ENCODE measurements at regions not wholly inside any gene's neighbourhood (a gene's known extent, or its start where the extent isn't known, plus 50 kb on each side); places are given as distances from the start of the nearest gene placed in this dataset.

- no peak for TF ChIP-seq TCF12 (IDR thresholded peaks at IDR 0.05; ENCODE audit: low read depth)
- TF ChIP-seq MAX (IDR thresholded peaks at IDR 0.05), result no peak
- no peak for TF ChIP-seq EGR1 (IDR thresholded peaks at IDR 0.05)
- no peak for TF ChIP-seq EP300 (IDR thresholded peaks at IDR 0.05; ENCODE audit: borderline replicate concordance)
- no peak for TF ChIP-seq YY1 (IDR thresholded peaks at IDR 0.05; ENCODE audit: low read depth)
- TF ChIP-seq CEBPB (IDR thresholded peaks at IDR 0.05), result no peak
- no peak for TF ChIP-seq TEAD4 (IDR thresholded peaks at IDR 0.05)
- no peak for TF ChIP-seq ZBTB7A (IDR thresholded peaks at IDR 0.05; ENCODE audit: low read depth)
- TF ChIP-seq, protein P1, sequence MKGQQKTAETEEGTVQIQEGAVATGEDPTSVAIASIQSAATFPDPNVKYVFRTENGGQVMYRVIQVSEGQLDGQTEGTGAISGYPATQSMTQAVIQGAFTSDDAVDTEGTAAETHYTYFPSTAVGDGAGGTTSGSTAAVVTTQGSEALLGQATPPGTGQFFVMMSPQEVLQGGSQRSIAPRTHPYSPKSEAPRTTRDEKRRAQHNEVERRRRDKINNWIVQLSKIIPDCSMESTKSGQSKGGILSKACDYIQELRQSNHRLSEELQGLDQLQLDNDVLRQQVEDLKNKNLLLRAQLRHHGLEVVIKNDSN (IDR thresholded peaks at IDR 0.05), result no peak
- no peak for TF ChIP-seq TAF1 (IDR thresholded peaks at IDR 0.05; ENCODE audit: low read depth)
- TF ChIP-seq, protein P2, sequence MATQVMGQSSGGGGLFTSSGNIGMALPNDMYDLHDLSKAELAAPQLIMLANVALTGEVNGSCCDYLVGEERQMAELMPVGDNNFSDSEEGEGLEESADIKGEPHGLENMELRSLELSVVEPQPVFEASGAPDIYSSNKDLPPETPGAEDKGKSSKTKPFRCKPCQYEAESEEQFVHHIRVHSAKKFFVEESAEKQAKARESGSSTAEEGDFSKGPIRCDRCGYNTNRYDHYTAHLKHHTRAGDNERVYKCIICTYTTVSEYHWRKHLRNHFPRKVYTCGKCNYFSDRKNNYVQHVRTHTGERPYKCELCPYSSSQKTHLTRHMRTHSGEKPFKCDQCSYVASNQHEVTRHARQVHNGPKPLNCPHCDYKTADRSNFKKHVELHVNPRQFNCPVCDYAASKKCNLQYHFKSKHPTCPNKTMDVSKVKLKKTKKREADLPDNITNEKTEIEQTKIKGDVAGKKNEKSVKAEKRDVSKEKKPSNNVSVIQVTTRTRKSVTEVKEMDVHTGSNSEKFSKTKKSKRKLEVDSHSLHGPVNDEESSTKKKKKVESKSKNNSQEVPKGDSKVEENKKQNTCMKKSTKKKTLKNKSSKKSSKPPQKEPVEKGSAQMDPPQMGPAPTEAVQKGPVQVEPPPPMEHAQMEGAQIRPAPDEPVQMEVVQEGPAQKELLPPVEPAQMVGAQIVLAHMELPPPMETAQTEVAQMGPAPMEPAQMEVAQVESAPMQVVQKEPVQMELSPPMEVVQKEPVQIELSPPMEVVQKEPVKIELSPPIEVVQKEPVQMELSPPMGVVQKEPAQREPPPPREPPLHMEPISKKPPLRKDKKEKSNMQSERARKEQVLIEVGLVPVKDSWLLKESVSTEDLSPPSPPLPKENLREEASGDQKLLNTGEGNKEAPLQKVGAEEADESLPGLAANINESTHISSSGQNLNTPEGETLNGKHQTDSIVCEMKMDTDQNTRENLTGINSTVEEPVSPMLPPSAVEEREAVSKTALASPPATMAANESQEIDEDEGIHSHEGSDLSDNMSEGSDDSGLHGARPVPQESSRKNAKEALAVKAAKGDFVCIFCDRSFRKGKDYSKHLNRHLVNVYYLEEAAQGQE (IDR thresholded peaks at IDR 0.05; ENCODE audit: low read depth), result no peak
- TF ChIP-seq FOXM1 (IDR thresholded peaks at IDR 0.05; ENCODE audit: borderline replicate concordance, low read depth), result no peak
- TF ChIP-seq RAD21 (IDR thresholded peaks at IDR 0.05; ENCODE audit: low read depth), result no peak
- no peak for TF ChIP-seq NFIC (IDR thresholded peaks at IDR 0.05)
- TF ChIP-seq CREB1 (IDR thresholded peaks at IDR 0.05; ENCODE audit: low read depth), result no peak
These were observed 74.5 kb upstream of the MAP1B start for GRCh38 chr5:72032788-72033187.

DNA sequence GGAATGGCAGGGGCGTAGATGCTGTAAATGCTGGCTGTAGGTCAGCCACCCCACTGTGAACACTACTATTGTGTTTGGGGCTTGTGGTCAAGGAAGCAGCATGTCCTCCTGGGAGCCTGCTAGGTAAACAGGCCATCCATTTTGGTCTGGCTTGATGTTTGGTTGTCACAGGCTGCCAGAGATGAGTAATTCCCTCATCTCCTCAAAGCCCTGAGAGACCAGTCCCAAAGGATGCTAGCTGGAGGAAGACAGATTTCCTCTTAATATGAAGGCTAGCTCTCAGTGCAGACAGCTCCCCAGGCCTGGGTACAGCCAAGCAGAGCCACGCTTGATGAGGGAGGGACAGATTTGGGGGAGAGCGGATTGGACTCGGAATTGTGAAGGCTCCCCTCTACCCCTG is 72.5 kb upstream of the MAP1B start:
- no peak for TF ChIP-seq TAF1 (IDR thresholded peaks at IDR 0.05; ENCODE audit: low read depth)
- TF ChIP-seq YY1 (IDR thresholded peaks at IDR 0.05; ENCODE audit: low read depth), result no peak
- TF ChIP-seq EGR1 (IDR thresholded peaks at IDR 0.05), result no peak
- TF ChIP-seq, protein P2 (IDR thresholded peaks at IDR 0.05; ENCODE audit: low read depth), result no peak
- no peak for TF ChIP-seq TEAD4 (IDR thresholded peaks at IDR 0.05)
- TF ChIP-seq NFIC (IDR thresholded peaks at IDR 0.05), result no peak
- no peak for TF ChIP-seq RAD21 (IDR thresholded peaks at IDR 0.05; ENCODE audit: low read depth)
- TF ChIP-seq CREB1 (IDR thresholded peaks at IDR 0.05; ENCODE audit: low read depth), result no peak
- no peak for TF ChIP-seq ZBTB7A (IDR thresholded peaks at IDR 0.05; ENCODE audit: low read depth)
- TF ChIP-seq EP300 (IDR thresholded peaks at IDR 0.05; ENCODE audit: borderline replicate concordance), result no peak
- TF ChIP-seq CEBPB (IDR thresholded peaks at IDR 0.05), result no peak
- TF ChIP-seq FOXM1 (IDR thresholded peaks at IDR 0.05; ENCODE audit: borderline replicate concordance, low read depth), result no peak
- TF ChIP-seq, protein P1 (IDR thresholded peaks at IDR 0.05), result no peak
- TF ChIP-seq MAX (IDR thresholded peaks at IDR 0.05), result no peak
- TF ChIP-seq TCF12 (IDR thresholded peaks at IDR 0.05; ENCODE audit: low read depth), result no peak

DNA sequence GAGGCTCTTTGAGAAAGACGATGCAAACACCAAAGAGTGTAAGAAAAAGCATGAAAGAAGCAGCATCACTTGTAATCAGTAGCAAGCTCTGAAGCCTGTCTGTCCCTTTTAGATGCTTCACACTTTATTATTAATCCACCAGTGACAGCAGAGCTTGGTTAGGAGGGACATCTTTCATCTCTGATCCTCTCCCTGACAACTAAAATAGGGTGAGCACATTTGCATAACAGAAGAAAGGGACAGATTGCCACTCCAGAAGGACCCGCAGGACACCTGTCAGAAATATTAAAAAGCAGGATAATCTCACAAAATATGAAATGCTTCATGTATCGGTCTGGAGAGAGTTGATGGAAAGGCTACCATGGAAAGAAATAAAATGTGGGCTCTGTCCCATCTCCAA is 71.4 kb upstream of the MAP1B start:
- TF ChIP-seq NFIC (IDR thresholded peaks at IDR 0.05) (no peak), TCF12 (IDR thresholded peaks at IDR 0.05; ENCODE audit: low read depth) (no peak), TEAD4 (IDR thresholded peaks at IDR 0.05) (no peak), CREB1 (IDR thresholded peaks at IDR 0.05; ENCODE audit: low read depth) (no peak), YY1 (IDR thresholded peaks at IDR 0.05; ENCODE audit: low read depth) (no peak), RAD21 (IDR thresholded peaks at IDR 0.05; ENCODE audit: low read depth) (no peak), FOXM1 (IDR thresholded peaks at IDR 0.05; ENCODE audit: borderline replicate concordance, low read depth) (no peak), TAF1 (IDR thresholded peaks at IDR 0.05; ENCODE audit: low read depth) (no peak), MAX (IDR thresholded peaks at IDR 0.05) (no peak), EP300 (IDR thresholded peaks at IDR 0.05; ENCODE audit: borderline replicate concordance) (no peak), CEBPB (IDR thresholded peaks at IDR 0.05) (no peak), EGR1 (IDR thresholded peaks at IDR 0.05) (no peak)
- TF ChIP-seq, protein P1 (IDR thresholded peaks at IDR 0.05), result no peak
- TF ChIP-seq, protein P2 (IDR thresholded peaks at IDR 0.05; ENCODE audit: low read depth), result no peak
